ENCODE measurements at regions not wholly inside any gene's neighbourhood (a gene's known extent, or its start where the extent isn't known, plus 50 kb on each side); places are given as distances from the start of the nearest gene placed in this dataset.

GRCh38 chr7:96638669-96639068 lies 71.0 kb downstream of the SEM1 start:
- TF ChIP-seq GATA3 (IDR thresholded peaks at IDR 0.05; ENCODE audit: low read depth, low read length) (no peak), GATA2 (IDR thresholded peaks at IDR 0.05; ENCODE audit: low read depth, low read length) (no peak)

- no peak for TF ChIP-seq GATA2 (IDR thresholded peaks at IDR 0.05; ENCODE audit: low read depth, low read length)
- TF ChIP-seq GATA3 (IDR thresholded peaks at IDR 0.05; ENCODE audit: low read depth, low read length): no peak
Measured at GRCh38 chr7:96637522-96637921, 72.1 kb downstream of the SEM1 start.

GRCh38 chr7:96636979-96637378 lies 72.7 kb downstream of the SEM1 start:
- TF ChIP-seq GATA3 (IDR thresholded peaks at IDR 0.05; ENCODE audit: low read depth, low read length): no peak
- TF ChIP-seq GATA2 (IDR thresholded peaks at IDR 0.05; ENCODE audit: low read depth, low read length): no peak

GRCh38 chr7:96636342-96636860 lies 73.2 kb downstream of the SEM1 start:
- TF ChIP-seq GATA2 (IDR thresholded peaks at IDR 0.05; ENCODE audit: low read depth, low read length) (no peak), GATA3 (IDR thresholded peaks at IDR 0.05; ENCODE audit: low read depth, low read length) (no peak)

- TF ChIP-seq GATA3 (IDR thresholded peaks at IDR 0.05; ENCODE audit: low read depth, low read length) (no peak), GATA2 (IDR thresholded peaks at IDR 0.05; ENCODE audit: low read depth, low read length) (no peak)
Measured at GRCh38 chr7:96629884-96630283, 79.8 kb downstream of the SEM1 start.

- TF ChIP-seq GATA2 (IDR thresholded peaks at IDR 0.05; ENCODE audit: low read depth, low read length) (no peak), GATA3 (IDR thresholded peaks at IDR 0.05; ENCODE audit: low read depth, low read length) (no peak)
Measured at GRCh38 chr7:96624954-96625353, 84.7 kb downstream of the SEM1 start.

- TF ChIP-seq GATA3 (IDR thresholded peaks at IDR 0.05; ENCODE audit: low read depth, low read length) (no peak), GATA2 (IDR thresholded peaks at IDR 0.05; ENCODE audit: low read depth, low read length) (no peak)
Measured at GRCh38 chr7:96621932-96622331, 87.7 kb downstream of the SEM1 start.

- TF ChIP-seq GATA2 (IDR thresholded peaks at IDR 0.05; ENCODE audit: low read depth, low read length): no peak
Measured at GRCh38 chr7:96614154-96614867, 95.3 kb downstream of the SEM1 start.

GRCh38 chr7:96612034-96612433 lies 97.6 kb downstream of the SEM1 start:
- no peak for TF ChIP-seq GATA2 (IDR thresholded peaks at IDR 0.05; ENCODE audit: low read depth, low read length)
- TF ChIP-seq GATA3 (IDR thresholded peaks at IDR 0.05; ENCODE audit: low read depth, low read length): no peak

- no peak for TF ChIP-seq GATA2 (IDR thresholded peaks at IDR 0.05; ENCODE audit: low read depth, low read length)
- TF ChIP-seq GATA3 (IDR thresholded peaks at IDR 0.05; ENCODE audit: low read depth, low read length): no peak
Measured at GRCh38 chr7:96605045-96605716, 104.5 kb downstream of the SEM1 start.

GRCh38 chr7:96599288-96599936 lies 110.2 kb downstream of the SEM1 start:
- no peak for TF ChIP-seq GATA2 (IDR thresholded peaks at IDR 0.05; ENCODE audit: low read depth, low read length)
- no peak for TF ChIP-seq GATA3 (IDR thresholded peaks at IDR 0.05; ENCODE audit: low read depth, low read length)

- TF ChIP-seq GATA2 (IDR thresholded peaks at IDR 0.05; ENCODE audit: low read depth, low read length) (no peak), GATA3 (IDR thresholded peaks at IDR 0.05; ENCODE audit: low read depth, low read length) (no peak)
Measured at GRCh38 chr7:96598421-96598820, 111.2 kb downstream of the SEM1 start.

GRCh38 chr7:96596120-96596826 lies 113.4 kb downstream of the SEM1 start:
- TF ChIP-seq GATA2 (IDR thresholded peaks at IDR 0.05; ENCODE audit: low read depth, low read length) (peak; percentile 53), GATA3 (IDR thresholded peaks at IDR 0.05; ENCODE audit: low read depth, low read length) (0 out of 2 replicates have a peak, but pooled peaks have one; percentile 22)

Data from SH-SY5Y (cell line).